ENCODE measurements at regions not wholly inside any gene's neighbourhood (a gene's known extent, or its start where the extent isn't known, plus 50 kb on each side); places are given as distances from the start of the nearest gene placed in this dataset.
A peak's percentile ranks its signal among the peaks of the same experiment; 100 is the strongest.
"Not testable (repeated sequence)": the region's sequence is repeated elsewhere in the genome, so short reads cannot be mapped to it uniquely, and the experiment has no call there.

- not testable (repeated sequence) for DNase-seq (ENCODE audit: low read depth in 2 of 2)
Observed at GRCh38 chr2:111445941-111446340, 325.2 kb downstream of the BCL2L11 start.

DNA sequence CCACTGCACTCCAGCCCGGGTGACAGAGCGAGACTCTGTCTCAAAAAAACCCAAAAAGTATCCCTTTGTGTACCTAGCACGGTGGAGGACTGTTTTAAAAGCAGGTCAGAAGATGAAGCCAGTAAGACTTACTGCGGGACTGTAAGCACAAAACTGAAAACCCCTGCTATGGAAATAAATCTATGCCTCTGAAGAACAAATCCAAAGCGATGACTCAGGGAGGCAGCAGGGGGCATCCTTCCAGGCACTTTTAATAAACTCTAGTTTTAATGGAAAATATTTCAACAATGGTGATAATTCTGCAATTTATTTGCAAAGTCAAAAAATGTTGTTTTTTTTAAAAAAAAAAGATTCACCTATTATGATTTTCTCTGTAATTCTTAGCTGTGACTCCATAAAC, 326.8 kb downstream of the BCL2L11 start:
- DNase-seq (ENCODE audit: low read depth in 2 of 2): not testable (repeated sequence)

DNA sequence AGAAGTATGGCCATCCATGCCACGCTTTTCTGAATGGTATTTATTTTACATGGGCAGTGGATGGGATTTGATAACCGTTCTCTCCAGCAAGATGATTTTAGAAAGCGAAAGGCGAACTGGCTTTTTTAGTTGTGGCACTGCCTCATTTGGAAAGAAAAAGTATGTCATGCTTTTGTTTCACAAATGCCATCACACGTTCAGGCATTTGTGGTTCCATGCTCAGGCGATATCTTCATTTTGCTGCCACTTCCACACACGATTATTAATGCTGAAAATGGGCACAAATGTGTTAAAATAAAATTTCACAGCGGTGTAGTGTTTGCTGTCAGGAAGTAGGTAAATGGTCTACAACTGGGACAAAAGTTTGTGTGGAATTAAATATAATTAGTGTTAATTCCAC, 328.1 kb downstream of the BCL2L11 start:
- not testable (repeated sequence) for DNase-seq (ENCODE audit: low read depth in 2 of 2)

- not testable (repeated sequence) for DNase-seq (ENCODE audit: low read depth in 2 of 2)
Observed at GRCh38 chr2:111450526-111450925, 329.8 kb downstream of the BCL2L11 start.

- DNase-seq (ENCODE audit: low read depth in 2 of 2): not testable (repeated sequence)
Observed at GRCh38 chr2:111451692-111452199, 331.0 kb downstream of the BCL2L11 start.

- DNase-seq (ENCODE audit: low read depth in 2 of 2): not testable (repeated sequence)
Observed at GRCh38 chr2:111452208-111452607, 331.5 kb downstream of the BCL2L11 start.

DNA sequence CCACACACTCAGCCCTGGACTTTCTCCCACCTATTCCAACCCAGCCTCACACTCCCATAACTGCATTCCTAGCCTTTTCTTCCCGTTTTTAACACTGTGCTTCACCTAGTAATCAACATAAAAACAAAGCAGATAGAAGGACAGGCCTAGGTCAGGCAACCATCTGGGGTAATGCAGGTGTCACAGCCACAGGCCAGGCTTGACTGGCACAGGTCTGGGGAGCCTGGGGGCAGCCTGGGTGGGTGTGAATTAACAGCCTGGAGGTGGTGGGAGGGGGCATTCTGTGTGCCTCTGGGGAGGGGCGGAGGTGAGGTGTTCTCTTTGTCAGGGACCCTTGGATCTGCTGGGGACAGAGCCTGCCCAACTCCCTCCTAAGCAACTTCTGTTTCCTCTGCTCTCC, 332.6 kb downstream of the BCL2L11 start:
- not testable (repeated sequence) for DNase-seq (ENCODE audit: low read depth in 2 of 2)

DNA sequence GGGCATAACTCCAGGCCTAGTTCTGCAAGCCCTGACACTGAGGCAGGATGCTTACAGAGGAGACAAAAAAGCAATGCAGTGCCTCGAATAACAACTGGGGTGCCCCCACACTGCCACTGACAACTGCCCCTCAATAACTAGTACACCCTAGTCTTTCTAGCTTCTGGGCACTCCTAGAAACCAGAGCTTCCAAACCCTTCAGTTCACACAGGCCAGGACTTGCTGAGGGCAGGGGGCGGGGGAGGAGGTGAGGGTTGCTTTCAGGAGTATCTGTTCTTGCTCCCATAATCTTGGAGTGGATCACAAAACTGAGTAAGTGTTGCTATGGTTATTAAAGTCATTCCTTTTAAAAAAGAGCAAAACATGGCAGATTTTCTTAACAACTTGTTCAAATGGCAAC, 333.1 kb downstream of the BCL2L11 start:
- not testable (repeated sequence) for DNase-seq (ENCODE audit: low read depth in 2 of 2)

DNA sequence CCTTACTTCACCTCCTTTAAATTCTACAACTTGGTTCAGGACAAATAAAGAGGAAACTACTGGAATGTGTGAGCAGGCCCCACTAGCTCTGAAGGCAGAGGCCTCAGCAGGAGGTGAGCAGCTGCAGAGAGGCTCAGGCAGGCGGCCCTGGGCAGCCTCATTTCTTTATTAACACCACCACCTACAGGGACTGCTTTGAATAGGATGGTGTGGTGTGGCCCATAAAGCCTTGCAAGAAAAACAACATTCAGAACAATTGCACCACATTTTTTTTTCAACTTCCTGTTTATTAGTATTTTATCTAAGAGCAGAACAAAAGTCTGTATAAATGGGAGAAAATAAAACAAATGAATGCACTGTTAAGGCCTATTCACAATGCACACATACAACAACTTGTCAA, 333.7 kb downstream of the BCL2L11 start:
- not testable (repeated sequence) for DNase-seq (ENCODE audit: low read depth in 2 of 2)

- DNase-seq (ENCODE audit: low read depth in 2 of 2): not testable (repeated sequence)
Observed at GRCh38 chr2:111455016-111456015, 334.6 kb downstream of the BCL2L11 start.

GRCh38 chr2:111457191-111457590, 336.5 kb downstream of the BCL2L11 start:
- not testable (repeated sequence) for DNase-seq (ENCODE audit: low read depth in 2 of 2)

GRCh38 chr2:111460901-111461300, 340.2 kb downstream of the BCL2L11 start:
- DNase-seq (ENCODE audit: low read depth in 2 of 2): not testable (repeated sequence)

GRCh38 chr2:111461831-111462230, 341.1 kb downstream of the BCL2L11 start:
- not testable (repeated sequence) for DNase-seq (ENCODE audit: low read depth in 2 of 2)

DNA sequence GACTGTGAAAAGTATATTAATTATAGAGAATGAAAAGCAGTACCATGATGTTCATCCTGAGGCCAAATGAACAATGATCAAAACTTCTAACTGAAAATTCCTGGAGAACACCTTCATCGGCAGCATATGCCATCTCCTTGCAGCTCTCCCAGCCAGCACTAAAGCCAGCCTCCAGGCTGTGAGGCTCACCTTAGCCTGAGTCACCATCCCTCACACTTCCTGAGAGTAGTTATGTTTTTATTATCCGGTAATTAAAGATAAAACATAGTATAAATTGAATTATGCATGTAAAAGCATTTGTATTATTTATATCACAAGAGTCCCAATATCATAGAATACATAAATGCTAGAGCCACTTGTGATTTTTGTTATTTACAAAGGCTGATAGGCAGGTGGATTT, 341.9 kb downstream of the BCL2L11 start:
- not testable (repeated sequence) for DNase-seq (ENCODE audit: low read depth in 2 of 2)

DNA sequence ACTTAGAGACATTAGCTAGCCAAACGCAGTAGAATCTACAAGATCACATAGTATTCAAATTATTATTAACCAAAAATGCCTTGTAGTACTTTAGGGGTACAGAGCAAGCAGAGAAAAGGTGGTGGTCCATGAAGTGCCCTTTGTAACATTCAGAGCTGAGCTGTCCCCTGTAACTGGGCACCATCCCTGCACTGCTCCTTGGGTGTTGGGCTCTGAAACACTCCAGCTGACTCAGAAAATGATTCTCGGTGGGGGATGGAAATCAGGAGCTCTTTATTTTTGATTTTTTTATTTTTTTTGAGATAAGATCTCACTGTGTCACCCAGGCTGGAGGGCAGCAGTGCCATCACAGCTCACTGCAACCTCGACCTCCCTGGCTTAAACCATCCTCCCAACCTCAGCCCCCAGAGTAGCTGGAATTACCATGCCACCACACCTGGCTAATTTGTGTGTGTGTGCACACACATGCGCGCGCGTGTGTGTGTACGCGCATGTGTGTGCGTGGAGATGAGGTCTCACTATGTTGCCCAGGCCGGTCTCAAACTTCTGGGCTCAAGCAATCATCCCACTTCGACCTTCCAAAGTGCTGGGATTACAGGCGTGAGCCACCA, 342.6 kb downstream of the BCL2L11 start:
- not testable (repeated sequence) for DNase-seq (ENCODE audit: low read depth in 2 of 2)

GRCh38 chr2:111463956-111464355, 343.2 kb downstream of the BCL2L11 start:
- DNase-seq (ENCODE audit: low read depth in 2 of 2): peak in 1 of 2 donors; percentile 18

GRCh38 chr2:111464367-111464766, 343.7 kb downstream of the BCL2L11 start:
- DNase-seq (ENCODE audit: low read depth in 2 of 2): not testable (repeated sequence)

DNA sequence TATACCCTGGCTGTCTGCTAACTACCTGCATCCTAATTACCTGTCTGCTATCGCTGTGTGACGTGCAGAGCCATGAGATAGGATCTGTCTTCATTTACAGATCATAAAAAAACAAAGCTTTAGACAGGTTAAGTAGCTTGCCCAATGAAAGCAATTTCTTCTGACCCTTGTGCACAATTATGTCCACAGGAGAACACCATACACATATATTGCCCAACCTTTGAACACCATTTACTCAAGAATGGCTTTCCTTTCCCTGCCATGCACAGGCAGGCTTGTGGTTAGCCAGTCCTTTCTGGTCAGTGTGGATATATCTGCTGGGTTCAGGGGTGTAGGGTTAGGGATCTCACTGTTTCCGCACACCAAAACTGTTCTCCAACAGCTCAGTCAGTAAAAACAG, 344.8 kb downstream of the BCL2L11 start:
- not testable (repeated sequence) for DNase-seq (ENCODE audit: low read depth in 2 of 2)

- not testable (repeated sequence) for DNase-seq (ENCODE audit: low read depth in 2 of 2)
Observed at GRCh38 chr2:111466744-111467143, 346.0 kb downstream of the BCL2L11 start.

DNA sequence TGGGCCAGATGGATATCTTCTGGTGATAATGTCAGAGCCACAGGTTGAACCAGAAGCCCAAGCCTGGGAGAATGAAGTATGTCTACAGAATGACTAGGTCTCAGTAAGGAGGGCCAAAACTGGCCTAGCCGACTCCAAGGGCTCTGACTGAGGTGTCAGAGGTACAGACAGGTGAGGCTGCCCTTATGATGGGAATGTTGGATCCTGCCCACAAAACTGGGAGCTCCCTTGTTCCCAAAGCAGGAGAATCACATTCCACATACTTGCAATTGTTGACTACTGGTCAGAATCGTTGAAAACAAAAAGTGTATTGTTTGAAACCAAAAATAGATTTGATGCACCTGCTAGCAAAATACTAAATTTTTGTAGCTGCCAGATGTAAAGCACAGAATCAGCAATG, 350.2 kb downstream of the BCL2L11 start:
- DNase-seq (ENCODE audit: low read depth in 2 of 2): not testable (repeated sequence)

DNA sequence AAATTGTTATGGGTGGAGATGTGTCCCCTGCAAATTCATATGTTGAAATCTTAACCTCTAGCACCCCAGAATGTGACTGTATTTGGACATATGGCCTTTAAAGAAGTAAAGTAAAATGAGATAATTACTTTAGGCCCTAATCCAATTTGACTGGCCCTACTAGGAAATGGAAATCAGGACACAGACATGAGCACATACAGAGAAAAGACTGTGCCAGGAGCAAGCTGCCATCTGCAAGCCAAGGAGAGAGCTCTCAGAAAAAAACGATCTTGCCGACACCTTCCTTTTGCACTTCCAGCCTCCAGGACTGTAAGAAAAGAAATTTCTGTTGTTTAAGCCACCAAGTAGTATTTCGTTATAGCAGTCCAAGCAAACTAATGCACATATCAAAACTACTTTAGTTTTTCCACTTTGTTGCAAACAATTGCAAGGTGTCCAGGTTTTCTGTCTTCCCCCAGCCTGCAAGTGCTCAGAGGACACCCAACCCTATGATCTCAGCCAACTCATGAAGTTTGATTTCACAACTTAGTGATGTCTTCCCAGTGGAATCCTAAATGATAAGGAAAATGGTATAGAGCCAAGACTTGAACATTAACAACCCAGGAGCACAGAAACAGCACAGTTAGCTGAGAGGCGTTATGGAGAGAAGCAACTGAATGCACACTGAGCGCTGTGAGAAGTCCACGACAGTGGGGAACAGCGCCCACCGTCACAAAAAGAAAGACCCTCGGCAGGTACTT, 351.2 kb downstream of the BCL2L11 start:
- DNase-seq (ENCODE audit: low read depth in 2 of 2): not testable (repeated sequence)
